RPMI8226 (cell line): ENCODE measurements at regions not wholly inside any gene's neighbourhood (a gene's known extent, or its start where the extent isn't known, plus 50 kb on each side); places are given as distances from the start of the nearest gene placed in this dataset.
A peak's percentile ranks its signal among the peaks of the same experiment; 100 is the strongest.
"Not testable (repeated sequence)": the region's sequence is repeated elsewhere in the genome, so short reads cannot be mapped to it uniquely, and the experiment has no call there.

ENCODE experiments used
- DNase-seq: peaks from one replicate; pipeline ENCODE4 v3.0.0-alpha.2; 2015

- no peak for DNase-seq
Measured at GRCh38 chr1:30550365-30551220, 172.8 kb downstream of the MATN1 start.

- not testable (repeated sequence) for DNase-seq
Measured at GRCh38 chr1:30549872-30550271, 173.5 kb downstream of the MATN1 start.

- no peak for DNase-seq
Measured at GRCh38 chr1:30548294-30548693, 175.1 kb downstream of the MATN1 start.

GRCh38 chr1:30547326-30547725 lies 176.1 kb downstream of the MATN1 start:
- DNase-seq = not testable (repeated sequence)

GRCh38 chr1:30545365-30545764 lies 178.0 kb downstream of the MATN1 start:
- no peak for DNase-seq

- DNase-seq = no peak
Measured at GRCh38 chr1:30541721-30542485, 181.5 kb downstream of the MATN1 start.

- DNase-seq = no peak
Measured at GRCh38 chr1:30540611-30541192, 182.7 kb downstream of the MATN1 start.

- no peak for DNase-seq
Measured at GRCh38 chr1:30539884-30540283, 183.5 kb downstream of the MATN1 start.

- DNase-seq = no peak
Measured at GRCh38 chr1:30538993-30539867, 184.2 kb downstream of the MATN1 start.

GRCh38 chr1:30538226-30538992 lies 185.0 kb downstream of the MATN1 start:
- DNase-seq = no peak

- DNase-seq = no peak
Measured at GRCh38 chr1:30537279-30537678, 186.1 kb downstream of the MATN1 start.

- no peak for DNase-seq
Measured at GRCh38 chr1:30536530-30536929, 186.9 kb downstream of the MATN1 start.

- no peak for DNase-seq
Measured at GRCh38 chr1:30535595-30536325, 187.6 kb downstream of the MATN1 start.

GRCh38 chr1:30534551-30534940 lies 188.8 kb downstream of the MATN1 start:
- no peak for DNase-seq

GRCh38 chr1:30533796-30534550 lies 189.4 kb downstream of the MATN1 start:
- no peak for DNase-seq

- no peak for DNase-seq
Measured at GRCh38 chr1:30533141-30533540, 190.2 kb downstream of the MATN1 start.

GRCh38 chr1:30532621-30533020 lies 190.8 kb downstream of the MATN1 start:
- DNase-seq = no peak

- peak; percentile 14 for DNase-seq
Measured at GRCh38 chr1:30527511-30528140, 195.8 kb downstream of the MATN1 start.

- DNase-seq = no peak
Measured at GRCh38 chr1:30526652-30527345, 196.6 kb downstream of the MATN1 start.
